Epithelial cell of esophagus (primary cell): ENCODE measurements at regions not wholly inside any gene's neighbourhood (a gene's known extent, or its start where the extent isn't known, plus 50 kb on each side); places are given as distances from the start of the nearest gene placed in this dataset.

ENCODE experiments used
- DNase-seq: peaks from one replicate; pipeline ENCODE4 v3.0.0; 2010; ENCODE audit warnings: low read depth
- H3K4me3 ChIP-seq: 2 replicates; pipeline ENCODE4 v1.5.1; 2011; ENCODE audit warnings: mild to moderate bottlenecking, low read length, control low read depth
- TF ChIP-seq, protein P1 (sequence below): IDR thresholded peaks from 2 replicates; pipeline ENCODE4 v1.5.1; 2011; ENCODE audit warnings: low read depth, mild to moderate bottlenecking, low read length, control low read depth, inconsistent platforms; ENCODE audit not compliant: insufficient read depth; ENCODE audit errors: missing control alignments

DNA sequence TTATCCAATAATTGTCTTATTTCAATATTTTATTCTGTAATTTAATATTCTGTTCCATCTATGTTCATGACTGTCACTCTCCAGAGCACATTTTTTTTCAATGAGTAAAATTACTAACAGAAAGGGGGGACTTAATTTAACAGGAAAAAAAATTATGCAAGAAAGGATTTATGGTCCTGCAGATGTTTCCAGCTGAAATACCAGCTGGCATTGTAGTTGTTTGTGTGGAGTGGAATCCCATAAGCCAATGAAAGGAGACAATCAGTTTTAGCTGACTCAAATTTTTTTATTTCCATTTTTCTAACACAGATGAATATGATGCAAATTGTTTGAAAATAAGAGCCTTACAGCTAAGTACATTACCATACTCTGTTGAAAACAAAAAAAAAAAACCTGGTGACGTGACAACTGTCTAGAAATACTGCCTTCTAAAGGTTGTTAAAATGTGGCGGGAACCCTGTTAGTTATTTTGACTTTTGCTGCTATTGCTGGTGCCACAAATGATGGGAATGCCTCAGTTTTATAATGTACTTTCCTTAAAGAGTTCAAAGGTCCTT is 389.1 kb downstream of the ETS1 start:
- DNase-seq = no peak
- H3K4me3 ChIP-seq = no peak overlapping the region
- TF ChIP-seq, protein P1, sequence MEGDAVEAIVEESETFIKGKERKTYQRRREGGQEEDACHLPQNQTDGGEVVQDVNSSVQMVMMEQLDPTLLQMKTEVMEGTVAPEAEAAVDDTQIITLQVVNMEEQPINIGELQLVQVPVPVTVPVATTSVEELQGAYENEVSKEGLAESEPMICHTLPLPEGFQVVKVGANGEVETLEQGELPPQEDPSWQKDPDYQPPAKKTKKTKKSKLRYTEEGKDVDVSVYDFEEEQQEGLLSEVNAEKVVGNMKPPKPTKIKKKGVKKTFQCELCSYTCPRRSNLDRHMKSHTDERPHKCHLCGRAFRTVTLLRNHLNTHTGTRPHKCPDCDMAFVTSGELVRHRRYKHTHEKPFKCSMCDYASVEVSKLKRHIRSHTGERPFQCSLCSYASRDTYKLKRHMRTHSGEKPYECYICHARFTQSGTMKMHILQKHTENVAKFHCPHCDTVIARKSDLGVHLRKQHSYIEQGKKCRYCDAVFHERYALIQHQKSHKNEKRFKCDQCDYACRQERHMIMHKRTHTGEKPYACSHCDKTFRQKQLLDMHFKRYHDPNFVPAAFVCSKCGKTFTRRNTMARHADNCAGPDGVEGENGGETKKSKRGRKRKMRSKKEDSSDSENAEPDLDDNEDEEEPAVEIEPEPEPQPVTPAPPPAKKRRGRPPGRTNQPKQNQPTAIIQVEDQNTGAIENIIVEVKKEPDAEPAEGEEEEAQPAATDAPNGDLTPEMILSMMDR = no peak

DNA sequence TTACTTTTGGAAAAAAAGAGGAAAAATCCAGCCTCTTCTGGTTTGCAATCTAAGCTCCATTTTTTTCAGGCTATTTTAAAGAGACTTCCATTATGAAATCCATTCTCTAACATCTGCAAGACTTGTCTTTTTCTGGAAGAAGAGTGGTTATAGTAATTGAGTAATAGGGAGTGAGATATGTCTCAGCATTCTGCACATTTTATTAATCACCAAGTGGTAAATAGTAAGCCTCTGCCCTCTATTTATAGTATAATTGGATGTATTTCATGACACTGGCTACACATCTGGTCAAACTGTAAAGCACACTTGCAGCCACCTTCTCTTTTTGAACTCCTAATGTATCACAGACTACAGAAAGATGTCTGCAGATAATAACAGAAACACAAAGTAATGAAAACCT is 391.1 kb downstream of the ETS1 start:
- H3K4me3 ChIP-seq = no peak overlapping the region
- no peak for DNase-seq
- TF ChIP-seq, protein P1 = no peak

DNA sequence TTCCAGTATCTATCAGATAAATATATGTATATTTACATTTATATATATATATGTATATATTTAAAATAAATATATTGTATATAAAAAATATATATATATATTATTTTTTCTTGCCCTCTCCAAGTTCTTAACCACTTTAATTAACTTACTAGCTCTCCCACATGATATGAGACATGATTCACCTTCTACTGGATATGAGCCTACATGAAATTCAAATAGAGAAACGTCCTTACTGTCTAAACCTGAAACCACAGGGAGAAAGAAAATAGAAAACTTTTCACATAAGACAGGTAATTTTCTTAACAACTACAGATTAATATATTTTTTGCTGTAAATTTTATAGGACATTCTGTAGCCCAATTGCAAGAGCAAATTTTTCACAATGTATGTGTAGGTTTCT is 391.6 kb downstream of the ETS1 start:
- TF ChIP-seq, protein P1 = no peak
- no peak overlapping the region for H3K4me3 ChIP-seq
- DNase-seq = no peak

DNA sequence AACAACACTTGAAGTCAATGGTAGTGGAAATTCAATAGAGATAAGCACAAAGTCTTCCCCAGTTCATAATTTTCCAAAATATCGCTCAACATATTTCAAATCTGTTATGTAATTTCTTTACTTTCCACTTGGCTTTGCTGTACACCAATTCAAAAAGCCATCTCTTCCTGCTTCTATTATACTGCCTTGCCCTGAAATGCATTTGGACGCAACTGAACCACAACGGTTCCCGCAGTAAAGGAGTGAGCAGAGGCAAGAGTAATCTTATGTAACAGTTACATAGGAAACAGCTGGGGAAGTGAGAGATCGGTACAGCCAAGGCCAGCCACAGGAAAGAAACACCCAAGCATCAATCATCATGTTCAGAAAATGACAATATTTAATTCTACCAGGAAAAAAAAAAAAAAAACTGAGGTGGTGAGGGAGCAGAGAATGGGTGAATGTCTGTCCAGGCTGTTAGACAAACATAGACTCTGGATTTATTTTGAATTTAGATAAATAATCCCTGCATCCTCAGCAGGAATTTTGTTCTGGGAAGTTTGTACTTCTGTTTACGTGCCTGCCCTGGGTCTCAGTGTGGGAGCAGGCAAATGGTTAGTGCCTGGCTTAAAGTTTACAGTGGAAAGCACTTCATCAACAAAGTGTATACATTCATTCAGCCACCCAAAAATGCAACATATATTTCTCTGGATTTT is 392.2 kb downstream of the ETS1 start:
- H3K4me3 ChIP-seq = no peak overlapping the region
- no peak for DNase-seq
- TF ChIP-seq, protein P1 = no peak

DNA sequence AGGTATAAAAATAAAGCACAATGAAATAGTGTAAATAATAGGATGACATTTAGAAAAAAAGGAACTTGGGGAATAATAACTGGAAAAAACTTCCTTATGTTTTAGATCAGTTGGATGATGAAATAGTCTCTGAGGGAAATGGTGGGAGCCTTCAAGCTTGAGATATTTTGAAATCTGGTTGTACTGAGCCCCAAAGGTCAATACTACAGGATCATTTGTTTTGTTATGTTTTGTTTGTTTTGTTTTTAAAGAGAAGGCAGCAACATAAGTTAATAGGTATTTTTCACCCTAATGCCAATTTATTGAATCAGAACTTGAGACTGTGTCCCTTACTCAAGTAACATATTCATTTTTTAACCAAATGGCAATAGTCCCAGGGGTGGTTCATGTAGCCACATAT is 393.1 kb downstream of the ETS1 start:
- no peak overlapping the region for H3K4me3 ChIP-seq
- no peak for DNase-seq
- TF ChIP-seq, protein P1 = no peak

DNA sequence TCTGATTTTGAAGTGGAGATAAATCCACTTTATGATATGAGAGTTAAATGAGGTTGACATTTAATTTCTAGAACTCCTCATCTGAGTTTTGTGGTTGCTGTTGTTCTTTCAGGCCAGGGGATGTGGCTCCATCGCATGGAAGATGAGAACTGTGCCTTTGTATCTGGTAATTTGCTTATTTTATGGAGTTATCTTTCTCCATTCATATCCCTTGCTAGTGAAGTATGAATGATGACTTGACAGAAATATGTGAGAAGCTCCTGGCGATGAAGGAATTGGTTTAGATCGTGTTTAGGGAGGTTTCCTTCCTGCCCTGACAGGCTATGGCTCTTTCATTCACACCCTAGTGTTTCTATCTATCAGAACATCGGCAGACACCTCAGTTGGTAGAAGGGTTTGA is 393.7 kb downstream of the ETS1 start:
- DNase-seq = no peak
- H3K4me3 ChIP-seq = no peak overlapping the region
- TF ChIP-seq, protein P1 = no peak

DNA sequence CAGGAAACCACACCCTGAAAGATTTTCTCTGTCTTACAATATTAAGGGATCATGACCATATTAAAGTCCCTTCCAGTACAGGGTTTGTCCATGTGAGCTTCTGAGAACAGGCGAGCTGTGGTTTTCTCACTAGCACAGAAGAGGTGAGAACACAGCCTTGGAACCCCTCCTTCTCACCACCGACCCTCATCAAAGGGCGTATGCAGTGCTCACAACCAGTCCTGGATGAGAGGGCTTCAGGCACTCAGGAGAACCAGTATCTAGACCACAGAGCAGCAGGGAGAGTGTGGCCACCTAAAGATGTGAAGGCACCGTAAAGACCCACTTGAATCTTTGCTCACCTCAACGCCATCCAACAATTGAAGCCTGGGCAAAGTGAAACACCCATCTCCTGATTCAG is 397.0 kb downstream of the ETS1 start:
- H3K4me3 ChIP-seq = no peak overlapping the region
- TF ChIP-seq, protein P1 = no peak
- no peak for DNase-seq
